ENCODE measurements at regions not wholly inside any gene's neighbourhood (a gene's known extent, or its start where the extent isn't known, plus 50 kb on each side); places are given as distances from the start of the nearest gene placed in this dataset.
A peak's percentile ranks its signal among the peaks of the same experiment; 100 is the strongest.

- no peaks in the 10 kb centered on the region for H3K27me3 Mint-ChIP-seq
- no peaks in the 10 kb centered on the region for H3K9me3 ChIP-seq (ENCODE audit: control insufficient read depth, low read length, poor library complexity, severe bottlenecking)
- no peak for DNase-seq
- peak overlapping the region; percentile 56 for H3K27ac Mint-ChIP-seq
- peaks cover under 1% of the 10 kb centered on the region for H3K36me3 Mint-ChIP-seq (ENCODE audit: low read depth)
- H3K4me3 Mint-ChIP-seq: no peak overlapping the region
- peaks cover 7% of the 10 kb centered on the region for H3K4me1 Mint-ChIP-seq
- no peak for ATAC-seq
These were observed 49.9 kb upstream of the AMN1 start for GRCh38 chr12:31778687-31779086.

All from T-helper 17 cell (primary cell).